ENCODE measurements at regions not wholly inside any gene's neighbourhood (a gene's known extent, or its start where the extent isn't known, plus 50 kb on each side); places are given as distances from the start of the nearest gene placed in this dataset.

DNA sequence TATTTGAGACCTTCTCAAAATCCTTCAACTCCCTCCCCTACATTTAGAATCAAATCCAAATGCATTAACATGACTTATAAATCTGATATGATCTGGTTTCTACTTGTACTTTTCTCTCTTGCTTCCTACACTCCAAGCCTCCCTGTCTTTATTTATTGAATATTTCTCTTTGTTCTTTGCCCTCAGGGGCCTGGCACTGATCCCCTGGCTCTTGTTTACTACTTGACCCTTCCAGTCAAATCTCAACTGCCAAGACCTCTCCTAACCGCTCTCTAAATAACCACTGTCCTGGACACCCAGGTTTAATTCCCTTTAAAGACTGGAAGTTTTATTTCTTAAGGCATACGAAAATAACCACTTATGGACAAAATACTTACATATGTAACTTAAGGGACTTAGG is 248.9 kb downstream of the CHRM3 start:
- BruUV-seq (replicated peaks), result no TSS peak

More for the DNA sequence above, 248.9 kb downstream of the CHRM3 start:
- in situ Hi-C loops (cut with MboI; ENCODE audit: low sequenced_read_pairs), result no loop called here
- no peak overlapping the region for H2BK15ac ChIP-seq (ENCODE audit: low read depth, low read length)
- no peak overlapping the region for H4K8ac ChIP-seq (ENCODE audit: low read depth in 2 of 2, low read length in 2 of 2)
- no peaks in the 10 kb centered on the region for H3K36me3 ChIP-seq (ENCODE audit: control insufficient read depth, insufficient read depth, low read length)
- dilution Hi-C loops (cut with HindIII; ENCODE audit: low sequenced_read_pairs, unreplicated experiment), result no loop called here
- no peaks in the 10 kb centered on the region for H4K20me1 ChIP-seq (ENCODE audit: insufficient read depth, low read length)
- no peaks in the 10 kb centered on the region for H3K27me3 ChIP-seq (ENCODE audit: control insufficient read depth, insufficient read depth, low read length)
- ATAC-seq (ENCODE audit: low read depth), result no peak
- no peak overlapping the region for H3K4me3 ChIP-seq (ENCODE audit: insufficient read depth, low read depth, low read length)
- H2BK120ac ChIP-seq (ENCODE audit: low read depth, low read length), result no peak overlapping the region
- intact Hi-C loops (cut with micrococcal nuclease), result no loop called here
- H3K4me1 ChIP-seq (ENCODE audit: control insufficient read depth, insufficient read depth, low read length), result no peaks in the 10 kb centered on the region
- no peak overlapping the region for H3K18ac ChIP-seq (ENCODE audit: low read depth, low read length)
- no peak overlapping the region for H2AK9ac ChIP-seq (replicated peaks; ENCODE audit: low read depth, low read length, poor library complexity)
- no peaks in the 10 kb centered on the region for H3K9me1 ChIP-seq (ENCODE audit: insufficient read depth, low read length)
- no peak overlapping the region for H4K91ac ChIP-seq (ENCODE audit: insufficient read depth, low read depth, low read length)
- POLR2A ChIA-PET (ENCODE audit: unreplicated experiment), result no interaction called here
- H3K9ac ChIP-seq (ENCODE audit: low read depth, low read length), result no peak overlapping the region
- peaks cover 6% of the 10 kb centered on the region for H3K9me3 ChIP-seq (ENCODE audit: control insufficient read depth, insufficient read depth, low read length)
- CTCF ChIA-PET, result no interaction called here
- H3K23ac ChIP-seq (ENCODE audit: low read depth, low read length), result no peak overlapping the region
- H2AK5ac ChIP-seq (ENCODE audit: low read depth, low read length), result no peak overlapping the region
- no peak overlapping the region for H2BK20ac ChIP-seq (ENCODE audit: low read depth, low read length)
- no peak overlapping the region for H3K14ac ChIP-seq (replicated peaks; ENCODE audit: low read depth, low read length)
- no peak overlapping the region for H3K56ac ChIP-seq (ENCODE audit: extremely low read depth, insufficient read depth, low read length)
- H3K4me2 ChIP-seq (ENCODE audit: low read depth, low read length), result no peak overlapping the region
- no peak overlapping the region for H2AFZ ChIP-seq (replicated peaks; ENCODE audit: low read length, poor library complexity)
- H2BK5ac ChIP-seq (ENCODE audit: low read depth, low read length, poor library complexity, severe bottlenecking), result no peak overlapping the region
- no peak for DNase-seq
- no peak overlapping the region for H4K5ac ChIP-seq (ENCODE audit: low read depth, low read length)
- no peaks in the 10 kb centered on the region for H3K79me1 ChIP-seq (ENCODE audit: low read depth in 1 of 2, low read length in 2 of 2)
- no peak overlapping the region for H3K27ac ChIP-seq (ENCODE audit: insufficient read depth, low read length)
- H3K4ac ChIP-seq (ENCODE audit: low read depth, low read length), result no peak overlapping the region
- WGBS, 2 experiments (ENCODE audit: extremely low coverage in 2 of 2, insufficient read length in 1 of 2), result no CpG with 5 or more reads among the region's 2 CpGs
- TF ChIP-seq NFE2L2 (IDR thresholded peaks at IDR 0.05; ENCODE audit: low read depth, low read length) (no peak), RCOR1 (IDR thresholded peaks at IDR 0.05; ENCODE audit: insufficient replicate concordance, low read length) (no peak)

Data from IMR-90 (cell line).